Panc1 (cell line): ENCODE measurements at regions not wholly inside any gene's neighbourhood (a gene's known extent, or its start where the extent isn't known, plus 50 kb on each side); places are given as distances from the start of the nearest gene placed in this dataset.

Experiments
- ATAC-seq: fragments of 200-7000 bp; cut with Tn5 transposase; 2 replicates; pipeline ENCODE4 v1.9.1; 2020; ENCODE audit warnings: mild to moderate bottlenecking, moderate library complexity
- BruUV-seq: library from RNA; stranded (reverse); fragments of 400-500 nt; replicated peaks from 2 replicates; lab custom pipeline; 2021; lab: Mats Ljungman, UMichigan
- CTCF ChIA-PET: fragments of 300-600 bp; sonication (Branson Sonifier 250); formaldehyde crosslinking; loops from one replicate; lab custom pipeline; 2022; ENCODE audit warnings: antibody characterized with exemption; lab: Charles Lee
- POLR2A ChIA-PET: fragments of 300-600 bp; sonication (Branson Sonifier 250); formaldehyde crosslinking; loops from one replicate; lab custom pipeline; 2022; ENCODE audit warnings: antibody characterized with exemption; lab: Charles Lee
- DNase-seq: peaks from one replicate; pipeline ENCODE4 v3.0.0-alpha.2; 2010; ENCODE audit warnings: low read depth, low spot score
- H3K27ac ChIP-seq: 2 replicates; pipeline ENCODE4 v1.5.1; 2011; ENCODE audit warnings: mild to moderate bottlenecking, low read length, inconsistent platforms
- H3K27me3 ChIP-seq: fragments of 200-500 bp; sonication (Bioruptor generic); 2 replicates; pipeline ENCODE4 v1.6.0; 2014; ENCODE audit warnings: low read length, inconsistent platforms; ENCODE audit not compliant: control insufficient read depth, insufficient read depth
- H3K36me3 ChIP-seq: fragments of 200-500 bp; sonication (Bioruptor generic); 2 replicates; pipeline ENCODE4 v1.5.1; 2014; ENCODE audit warnings: inconsistent platforms, mild to moderate bottlenecking, low read length, moderate library complexity; ENCODE audit not compliant: control insufficient read depth, insufficient read depth
- H3K4me1 ChIP-seq: 2 replicates; pipeline ENCODE4 v1.5.1; 2011; ENCODE audit warnings: inconsistent platforms, mild to moderate bottlenecking, low read length, moderate library complexity; ENCODE audit not compliant: control insufficient read depth, insufficient read depth
- H3K4me3 ChIP-seq, 2 experiments: 2 replicates each; pipeline ENCODE4 v1.5.1; 2011 to 2012; ENCODE audit warnings: low read depth in 2 of 2, low read length in 2 of 2, mild to moderate bottlenecking in 2 of 2, inconsistent platforms in 1 of 2, moderate library complexity in 1 of 2
- H3K9me3 ChIP-seq: fragments of 200-500 bp; sonication (Bioruptor generic); 2 replicates; pipeline ENCODE4 v1.5.1; 2014; ENCODE audit warnings: low read depth, mild to moderate bottlenecking, inconsistent platforms, low read length, moderate library complexity; ENCODE audit not compliant: control insufficient read depth, insufficient read depth
- POLR2AphosphoS5 ChIP-seq: IDR thresholded peaks from 2 replicates; pipeline ENCODE4 v1.6.1; 2012; ENCODE audit warnings: mild to moderate bottlenecking, low read depth, low read length, moderate library complexity
- SIN3A ChIP-seq: IDR thresholded peaks from 2 replicates; pipeline ENCODE4 v1.6.1; 2012; ENCODE audit warnings: low read depth, mild to moderate bottlenecking, low read length, moderate library complexity, borderline replicate concordance; ENCODE audit not compliant: insufficient read depth
- TCF7L2 ChIP-seq: IDR thresholded peaks from 2 replicates; pipeline ENCODE4 v1.6.1; 2011; ENCODE audit warnings: mild to moderate bottlenecking, low read depth, low read length, inconsistent platforms
- in situ Hi-C: cut with HindIII; loops from 2 replicates; pipeline ENCODE4 v1.10.0; 2016; ENCODE audit warnings: low sequenced_read_pairs, low pct_unique_long_range_greater_than_20kb
- intact Hi-C: fragments of 100-400 bp; cut with micrococcal nuclease; formaldehyde crosslinking; loops from one replicate; pipeline ENCODE4 v1.10.0; 2022; ENCODE audit not compliant: unreplicated experiment
- TF ChIP-seq, protein P1 (sequence below), 2 experiments: IDR thresholded peaks; 2 replicates each; pipeline ENCODE4 v1.6.1; 2011 to 2012; ENCODE audit warnings: low read depth in 2 of 2, control low read depth in 1 of 2, low read length in 1 of 2, mild to moderate bottlenecking in 1 of 2, moderate library complexity in 1 of 2; ENCODE audit not compliant: insufficient read depth in 1 of 2
- TF ChIP-seq, protein P2 (sequence below): fragments of 450-650 bp; IDR thresholded peaks from 2 replicates; pipeline ENCODE4 v1.5.1; 2017; ENCODE audit warnings: mild to moderate bottlenecking

DNA sequence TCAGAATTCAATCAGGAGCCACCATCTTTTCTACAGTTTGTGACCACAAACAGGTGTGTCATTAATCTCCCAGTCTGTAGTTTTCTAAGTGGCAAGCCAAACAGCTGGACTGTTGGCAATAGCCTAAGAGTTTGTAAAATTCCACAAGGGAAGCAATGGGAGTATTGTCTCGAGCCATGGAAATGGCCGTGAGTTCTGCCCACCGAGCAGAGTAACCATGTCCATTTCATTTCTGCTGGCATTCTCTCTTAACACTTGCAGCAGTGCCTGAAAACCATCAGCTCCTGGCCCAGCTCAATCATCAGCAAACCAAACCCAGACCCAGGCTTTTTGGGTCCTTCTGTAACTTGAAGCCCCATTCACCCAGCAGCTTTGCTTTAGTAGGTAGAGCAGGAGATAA lies 387.8 kb upstream of the CDH7 start:
- DNase-seq (no peak), ATAC-seq (no peak)
- no peaks in the 10 kb centered on the region for H3K4me1 ChIP-seq
- no peaks in the 10 kb centered on the region for H3K9me3 ChIP-seq
- H3K4me3 ChIP-seq = no peak overlapping the region
- TF ChIP-seq, protein P1, sequence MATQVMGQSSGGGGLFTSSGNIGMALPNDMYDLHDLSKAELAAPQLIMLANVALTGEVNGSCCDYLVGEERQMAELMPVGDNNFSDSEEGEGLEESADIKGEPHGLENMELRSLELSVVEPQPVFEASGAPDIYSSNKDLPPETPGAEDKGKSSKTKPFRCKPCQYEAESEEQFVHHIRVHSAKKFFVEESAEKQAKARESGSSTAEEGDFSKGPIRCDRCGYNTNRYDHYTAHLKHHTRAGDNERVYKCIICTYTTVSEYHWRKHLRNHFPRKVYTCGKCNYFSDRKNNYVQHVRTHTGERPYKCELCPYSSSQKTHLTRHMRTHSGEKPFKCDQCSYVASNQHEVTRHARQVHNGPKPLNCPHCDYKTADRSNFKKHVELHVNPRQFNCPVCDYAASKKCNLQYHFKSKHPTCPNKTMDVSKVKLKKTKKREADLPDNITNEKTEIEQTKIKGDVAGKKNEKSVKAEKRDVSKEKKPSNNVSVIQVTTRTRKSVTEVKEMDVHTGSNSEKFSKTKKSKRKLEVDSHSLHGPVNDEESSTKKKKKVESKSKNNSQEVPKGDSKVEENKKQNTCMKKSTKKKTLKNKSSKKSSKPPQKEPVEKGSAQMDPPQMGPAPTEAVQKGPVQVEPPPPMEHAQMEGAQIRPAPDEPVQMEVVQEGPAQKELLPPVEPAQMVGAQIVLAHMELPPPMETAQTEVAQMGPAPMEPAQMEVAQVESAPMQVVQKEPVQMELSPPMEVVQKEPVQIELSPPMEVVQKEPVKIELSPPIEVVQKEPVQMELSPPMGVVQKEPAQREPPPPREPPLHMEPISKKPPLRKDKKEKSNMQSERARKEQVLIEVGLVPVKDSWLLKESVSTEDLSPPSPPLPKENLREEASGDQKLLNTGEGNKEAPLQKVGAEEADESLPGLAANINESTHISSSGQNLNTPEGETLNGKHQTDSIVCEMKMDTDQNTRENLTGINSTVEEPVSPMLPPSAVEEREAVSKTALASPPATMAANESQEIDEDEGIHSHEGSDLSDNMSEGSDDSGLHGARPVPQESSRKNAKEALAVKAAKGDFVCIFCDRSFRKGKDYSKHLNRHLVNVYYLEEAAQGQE (IDR thresholded peaks at IDR 0.05; ENCODE audit: insufficient read depth in 1 of 2, low read depth in 2 of 2, low read length in 1 of 2) = no peak
- no peak for TF ChIP-seq TCF7L2
- no peak for TF ChIP-seq POLR2AphosphoS5
- no peak for TF ChIP-seq SIN3A
- TF ChIP-seq, protein P2, sequence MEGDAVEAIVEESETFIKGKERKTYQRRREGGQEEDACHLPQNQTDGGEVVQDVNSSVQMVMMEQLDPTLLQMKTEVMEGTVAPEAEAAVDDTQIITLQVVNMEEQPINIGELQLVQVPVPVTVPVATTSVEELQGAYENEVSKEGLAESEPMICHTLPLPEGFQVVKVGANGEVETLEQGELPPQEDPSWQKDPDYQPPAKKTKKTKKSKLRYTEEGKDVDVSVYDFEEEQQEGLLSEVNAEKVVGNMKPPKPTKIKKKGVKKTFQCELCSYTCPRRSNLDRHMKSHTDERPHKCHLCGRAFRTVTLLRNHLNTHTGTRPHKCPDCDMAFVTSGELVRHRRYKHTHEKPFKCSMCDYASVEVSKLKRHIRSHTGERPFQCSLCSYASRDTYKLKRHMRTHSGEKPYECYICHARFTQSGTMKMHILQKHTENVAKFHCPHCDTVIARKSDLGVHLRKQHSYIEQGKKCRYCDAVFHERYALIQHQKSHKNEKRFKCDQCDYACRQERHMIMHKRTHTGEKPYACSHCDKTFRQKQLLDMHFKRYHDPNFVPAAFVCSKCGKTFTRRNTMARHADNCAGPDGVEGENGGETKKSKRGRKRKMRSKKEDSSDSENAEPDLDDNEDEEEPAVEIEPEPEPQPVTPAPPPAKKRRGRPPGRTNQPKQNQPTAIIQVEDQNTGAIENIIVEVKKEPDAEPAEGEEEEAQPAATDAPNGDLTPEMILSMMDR = no peak
- BruUV-seq = no TSS peak
- CTCF ChIA-PET = interaction anchor here (0.6 kb wide), 1 partner anchor 274 kb away, joined by 3 read pairs; no protein-coding TSS in a partner anchor
- H3K27ac ChIP-seq = no peak overlapping the region
- H3K36me3 ChIP-seq = no peaks in the 10 kb centered on the region
- POLR2A ChIA-PET = no interaction called here
- in situ Hi-C loops (no loop called here), intact Hi-C loops (no loop called here)
- H3K27me3 ChIP-seq = no peaks in the 10 kb centered on the region

DNA sequence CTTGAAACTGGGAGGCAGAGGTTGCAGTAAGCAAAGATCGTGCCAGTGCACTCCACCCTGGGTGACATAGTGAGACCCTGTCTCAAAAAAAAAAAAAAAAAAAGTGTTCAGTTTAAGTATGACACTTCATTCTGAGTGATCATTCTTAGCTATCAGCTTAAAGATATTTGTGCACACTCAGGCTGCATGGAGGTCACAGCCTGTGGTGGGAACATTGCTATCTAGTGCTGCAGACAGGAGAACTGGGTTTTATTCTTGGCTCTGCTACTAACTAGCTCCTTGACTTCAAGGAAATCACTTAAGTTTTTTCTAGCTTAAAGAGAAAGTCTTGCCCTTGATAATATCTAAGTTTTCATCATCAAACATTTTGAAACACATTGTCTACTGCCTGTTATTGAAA lies 391.3 kb upstream of the CDH7 start:
- in situ Hi-C loops = no loop called here
- Histone ChIP-seq H3K9me3 (no peaks in the 10 kb centered on the region), H3K27me3 (no peaks in the 10 kb centered on the region), H3K4me1 (no peaks in the 10 kb centered on the region), H3K36me3 (no peaks in the 10 kb centered on the region), H3K27ac (no peak overlapping the region), H3K4me3 (no peak overlapping the region)
- ChIA-PET POLR2A (no interaction called here), CTCF (no interaction called here)
- no peak for ATAC-seq
- intact Hi-C loops = no loop called here
- no peak for DNase-seq
- no peak for TF ChIP-seq SIN3A
- TF ChIP-seq, protein P1 (IDR thresholded peaks at IDR 0.05; ENCODE audit: insufficient read depth in 1 of 2, low read depth in 2 of 2, low read length in 1 of 2) = no peak
- no peak for TF ChIP-seq TCF7L2
- BruUV-seq = no TSS peak
